OCI-LY7 (cell line): ENCODE measurements at regions not wholly inside any gene's neighbourhood (a gene's known extent, or its start where the extent isn't known, plus 50 kb on each side); places are given as distances from the start of the nearest gene placed in this dataset.
"Not testable (repeated sequence)": the region's sequence is repeated elsewhere in the genome, so short reads cannot be mapped to it uniquely, and the experiment has no call there.

Source experiments
- BruUV-seq: library from RNA; stranded (reverse); fragments of 400-500 nt; replicated peaks from 2 replicates; lab custom pipeline; 2021; lab: Mats Ljungman, UMichigan
- CTCF ChIA-PET: fragments of 300-600 bp; sonication (Branson Sonifier 250); formaldehyde crosslinking; loops from one replicate; lab custom pipeline; 2022; ENCODE audit warnings: antibody characterized with exemption; ENCODE audit not compliant: unreplicated experiment; lab: Charles Lee
- POLR2A ChIA-PET: fragments of 300-600 bp; sonication (Branson Sonifier 250); formaldehyde crosslinking; loops from one replicate; lab custom pipeline; 2022; ENCODE audit warnings: antibody characterized with exemption; lab: Charles Lee
- DNase-seq: peaks from one replicate; pipeline ENCODE4 v3.0.0-alpha.2; 2015; ENCODE audit warnings: low spot score
- H2AFZ ChIP-seq: fragments of 200-600 bp; sonication (generic), shearing (Covaris generic); 2 replicates; pipeline ENCODE4 v1.6.1; 2014; ENCODE audit warnings: mild to moderate bottlenecking, antibody characterized with exemption, low read length, moderate library complexity
- H3K27ac ChIP-seq: fragments of 200-600 bp; sonication (generic); 2 replicates; pipeline ENCODE4 v1.5.1; 2014; ENCODE audit warnings: mixed run types, low read depth, mild to moderate bottlenecking, moderate library complexity, low read length, inconsistent platforms; ENCODE audit not compliant: poor library complexity, severe bottlenecking
- H3K36me3 ChIP-seq: fragments of 200-600 bp; sonication (generic); 2 replicates; pipeline ENCODE4 v1.6.1; 2014; ENCODE audit warnings: mild to moderate bottlenecking, antibody characterized with exemption, low read length, moderate library complexity, mixed read lengths; ENCODE audit not compliant: insufficient read depth
- H3K4me1 ChIP-seq: fragments of 200-600 bp; sonication (generic); 2 replicates; pipeline ENCODE4 v1.5.1; 2014; ENCODE audit warnings: mild to moderate bottlenecking, low read length; ENCODE audit not compliant: insufficient read depth, poor library complexity, severe bottlenecking
- H3K4me2 ChIP-seq: fragments of 200-600 bp; sonication (generic); 2 replicates; pipeline ENCODE4 v1.6.1; 2014; ENCODE audit warnings: mild to moderate bottlenecking, low read length
- H3K4me3 ChIP-seq: fragments of 200-600 bp; sonication (generic); 2 replicates; pipeline ENCODE4 v1.5.1; 2014; ENCODE audit warnings: mild to moderate bottlenecking, low read depth, low read length; ENCODE audit not compliant: poor library complexity, severe bottlenecking
- H3K79me2 ChIP-seq: fragments of 200-600 bp; sonication (generic); 2 replicates; pipeline ENCODE4 v1.6.1; 2016; ENCODE audit warnings: low read depth, mild to moderate bottlenecking, low read length, moderate library complexity, mixed read lengths; ENCODE audit not compliant: insufficient read depth
- H3K9me2 ChIP-seq: fragments of 200-600 bp; sonication (generic); 2 replicates; pipeline ENCODE4 v1.6.1; 2016; ENCODE audit warnings: mild to moderate bottlenecking, low read length, mixed read lengths; ENCODE audit not compliant: insufficient read depth
- H3K9me3 ChIP-seq: fragments of 200-600 bp; sonication (generic); 2 replicates; pipeline ENCODE4 v1.6.1; 2014; ENCODE audit warnings: mild to moderate bottlenecking, mixed run types, low read length, mixed read lengths
- H4K20me1 ChIP-seq: fragments of 200-600 bp; sonication (generic); 2 replicates; pipeline ENCODE4 v1.6.1; 2014; ENCODE audit warnings: mild to moderate bottlenecking, antibody characterized with exemption, low read length, moderate library complexity, mixed read lengths; ENCODE audit not compliant: insufficient read depth
- CTCF ChIP-seq: fragments of 200-600 bp; sonication (generic); conservative IDR thresholded peaks from 2 replicates; pipeline ENCODE4 v1.5.1; 2014; ENCODE audit warnings: mild to moderate bottlenecking, antibody characterized with exemption, low read length, moderate library complexity, mixed read lengths
- EZH2phosphoT487 ChIP-seq: fragments of 200-600 bp; sonication (generic); IDR thresholded peaks from 2 replicates; pipeline ENCODE4 v1.6.1; 2018; ENCODE audit warnings: low read depth, borderline replicate concordance, mild to moderate bottlenecking, mixed run types, antibody characterized with exemption, low read length, moderate library complexity, mixed read lengths
- intact Hi-C: fragments of 100-400 bp; cut with micrococcal nuclease; formaldehyde crosslinking; loops from one replicate; pipeline ENCODE4 v1.10.0; 2022; ENCODE audit not compliant: unreplicated experiment

GRCh38 chr4:59671037-59671436, 1529.1 kb upstream of the ADGRL3 start:
- BruUV-seq, result no TSS peak
- no peak overlapping the region for H3K27ac ChIP-seq

GRCh38 chr4:59676389-59676788, 1523.7 kb upstream of the ADGRL3 start:
- TF ChIP-seq CTCF, result no peak
- TF ChIP-seq EZH2phosphoT487, result no peak
- Histone ChIP-seq H3K4me2 (no peak overlapping the region), H3K36me3 (no peaks in the 10 kb centered on the region), H3K4me1 (no peaks in the 10 kb centered on the region), H3K9me2 (no peaks in the 10 kb centered on the region), H3K79me2 (no peaks in the 10 kb centered on the region), H4K20me1 (no peaks in the 10 kb centered on the region), H3K9me3 (no peaks in the 10 kb centered on the region), H3K27ac (no peak overlapping the region), H2AFZ (no peak overlapping the region), H3K4me3 (no peak overlapping the region)
- intact Hi-C loops, result no loop called here
- no TSS peak for BruUV-seq
- CTCF ChIA-PET, result no interaction called here
- POLR2A ChIA-PET, result no interaction called here
- no peak for DNase-seq

More at GRCh38 chr4:59671037-59671436, 1529.1 kb upstream of the ADGRL3 start:
- Histone ChIP-seq H2AFZ (no peak overlapping the region), H3K79me2 (no peaks in the 10 kb centered on the region), H3K9me3 (no peaks in the 10 kb centered on the region), H3K4me1 (no peaks in the 10 kb centered on the region), H3K9me2 (no peaks in the 10 kb centered on the region), H3K36me3 (no peaks in the 10 kb centered on the region), H4K20me1 (no peaks in the 10 kb centered on the region), H3K4me2 (no peak overlapping the region), H3K4me3 (no peak overlapping the region)
- ChIA-PET POLR2A (no interaction called here), CTCF (no interaction called here)
- intact Hi-C loops, result no loop called here
- TF ChIP-seq CTCF (no peak), EZH2phosphoT487 (no peak)
- no peak for DNase-seq

- H2AFZ ChIP-seq, intact Hi-C loops, H3K36me3 ChIP-seq, H3K4me3 ChIP-seq, H3K27ac ChIP-seq, POLR2A ChIA-PET, H3K9me3 ChIP-seq, DNase-seq, BruUV-seq, H4K20me1 ChIP-seq, H3K4me1 ChIP-seq, H3K79me2 ChIP-seq, CTCF ChIA-PET, H3K9me2 ChIP-seq, H3K4me2 ChIP-seq: not testable (repeated sequence)
Measured at GRCh38 chr4:59676992-59677391, 1523.1 kb upstream of the ADGRL3 start.
